Astrocyte (in vitro differentiated cells and primary cell): ENCODE measurements at regions not wholly inside any gene's neighbourhood (a gene's known extent, or its start where the extent isn't known, plus 50 kb on each side); places are given as distances from the start of the nearest gene placed in this dataset.

Source experiments
- DNase-seq: peaks from one replicate; pipeline ENCODE4 v3.0.0-alpha.2; 2010; ENCODE audit warnings: low read depth
- FAIRE-seq: peaks from 2 replicates; lab custom pipeline; 2011; peaks lifted over from hg19 to GRCh38; lab: Jason Lieb, UNC
- H2AFZ ChIP-seq: 2 replicates; pipeline ENCODE4 v1.6.0; 2012; ENCODE audit warnings: low read depth, low read length, inconsistent platforms
- H3K27ac ChIP-seq: 2 replicates; pipeline ENCODE4 v1.5.1; 2011; ENCODE audit warnings: low read depth, low read length, inconsistent platforms
- H3K27me3 ChIP-seq: 2 replicates; pipeline ENCODE4 v1.6.0; 2011; ENCODE audit warnings: low read length, inconsistent platforms; ENCODE audit not compliant: insufficient read depth
- H3K36me3 ChIP-seq: 2 replicates; pipeline ENCODE4 v1.5.1; 2011; ENCODE audit warnings: low read length, inconsistent platforms; ENCODE audit not compliant: insufficient read depth
- H3K4me1 ChIP-seq: 2 replicates; pipeline ENCODE4 v1.5.1; 2011; ENCODE audit warnings: low read length, inconsistent platforms; ENCODE audit not compliant: insufficient read depth
- H3K4me2 ChIP-seq: 2 replicates; pipeline ENCODE4 v1.6.0; 2012; ENCODE audit warnings: low read length, inconsistent platforms
- H3K4me3 ChIP-seq: 2 replicates; pipeline ENCODE4 v1.5.1; 2011; ENCODE audit warnings: low read depth, mild to moderate bottlenecking, low read length, inconsistent platforms; ENCODE audit not compliant: insufficient read depth
- H3K79me2 ChIP-seq: 2 replicates; pipeline ENCODE4 v1.6.0; 2012; ENCODE audit warnings: mild to moderate bottlenecking, low read length, inconsistent platforms; ENCODE audit not compliant: insufficient read depth
- H3K9ac ChIP-seq: 2 replicates; pipeline ENCODE4 v1.6.0; 2012; ENCODE audit warnings: mild to moderate bottlenecking, low read length, inconsistent platforms
- H3K9me3 ChIP-seq: 2 replicates; pipeline ENCODE4 v1.5.1; 2012; ENCODE audit warnings: low read depth, mild to moderate bottlenecking, low read length, inconsistent platforms; ENCODE audit not compliant: insufficient read depth
- H4K20me1 ChIP-seq: 2 replicates; pipeline ENCODE4 v1.6.0; 2012; ENCODE audit warnings: low read length, inconsistent platforms; ENCODE audit not compliant: insufficient read depth
- H3K27ac Mint-ChIP-seq: one replicate; pipeline ENCODE4 v1.8.0; 2021; ENCODE audit warnings: mild to moderate bottlenecking, mixed read lengths; ENCODE audit not compliant: unreplicated experiment
- H3K27me3 Mint-ChIP-seq: one replicate; pipeline ENCODE4 v1.8.0; 2021; ENCODE audit warnings: low read depth, mixed read lengths; ENCODE audit not compliant: unreplicated experiment
- H3K36me3 Mint-ChIP-seq: one replicate; pipeline ENCODE4 v1.8.0; 2021; ENCODE audit warnings: low read depth, mixed read lengths; ENCODE audit not compliant: unreplicated experiment
- H3K4me1 Mint-ChIP-seq: one replicate; pipeline ENCODE4 v1.8.0; 2021; ENCODE audit warnings: low read depth, mixed read lengths; ENCODE audit not compliant: unreplicated experiment
- H3K4me3 Mint-ChIP-seq: one replicate; pipeline ENCODE4 v1.8.0; 2021; ENCODE audit warnings: mild to moderate bottlenecking, moderate library complexity, mixed read lengths; ENCODE audit not compliant: unreplicated experiment
- H3K9me3 Mint-ChIP-seq: one replicate; pipeline ENCODE4 v1.8.0; 2021; ENCODE audit warnings: mild to moderate bottlenecking, mixed read lengths; ENCODE audit not compliant: unreplicated experiment
- EZH2 ChIP-seq: IDR thresholded peaks from 2 replicates; pipeline ENCODE4 v1.6.1; 2012; ENCODE audit warnings: mild to moderate bottlenecking, low read length, inconsistent platforms; ENCODE audit not compliant: insufficient read depth
- TF ChIP-seq, protein P1 (sequence below): IDR thresholded peaks from 2 replicates; pipeline ENCODE4 v1.5.1; 2011; ENCODE audit warnings: low read depth, mild to moderate bottlenecking, inconsistent platforms, low read length, moderate library complexity; ENCODE audit not compliant: insufficient read depth

DNA sequence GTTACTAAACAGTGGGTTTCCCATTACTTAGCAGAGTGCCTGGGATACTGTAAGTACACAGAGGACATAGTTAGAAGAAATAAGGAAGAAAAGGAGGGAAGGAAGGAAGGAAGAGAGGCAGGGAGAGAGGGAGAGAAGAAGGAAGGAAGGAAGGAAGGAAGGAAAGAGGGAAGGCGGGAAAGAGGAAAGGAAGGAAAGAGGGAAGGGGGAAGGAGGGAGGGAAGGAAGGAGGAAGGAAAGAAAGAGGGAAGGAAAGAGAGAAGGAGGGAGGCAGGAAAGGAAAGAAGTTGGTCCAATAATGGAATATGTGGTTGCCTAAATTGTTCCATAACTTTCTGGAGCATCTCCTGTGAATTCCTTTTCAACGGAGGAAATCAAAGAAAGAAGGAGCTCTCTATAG, 1230.4 kb downstream of the AACS start:
- TF ChIP-seq, protein P1, sequence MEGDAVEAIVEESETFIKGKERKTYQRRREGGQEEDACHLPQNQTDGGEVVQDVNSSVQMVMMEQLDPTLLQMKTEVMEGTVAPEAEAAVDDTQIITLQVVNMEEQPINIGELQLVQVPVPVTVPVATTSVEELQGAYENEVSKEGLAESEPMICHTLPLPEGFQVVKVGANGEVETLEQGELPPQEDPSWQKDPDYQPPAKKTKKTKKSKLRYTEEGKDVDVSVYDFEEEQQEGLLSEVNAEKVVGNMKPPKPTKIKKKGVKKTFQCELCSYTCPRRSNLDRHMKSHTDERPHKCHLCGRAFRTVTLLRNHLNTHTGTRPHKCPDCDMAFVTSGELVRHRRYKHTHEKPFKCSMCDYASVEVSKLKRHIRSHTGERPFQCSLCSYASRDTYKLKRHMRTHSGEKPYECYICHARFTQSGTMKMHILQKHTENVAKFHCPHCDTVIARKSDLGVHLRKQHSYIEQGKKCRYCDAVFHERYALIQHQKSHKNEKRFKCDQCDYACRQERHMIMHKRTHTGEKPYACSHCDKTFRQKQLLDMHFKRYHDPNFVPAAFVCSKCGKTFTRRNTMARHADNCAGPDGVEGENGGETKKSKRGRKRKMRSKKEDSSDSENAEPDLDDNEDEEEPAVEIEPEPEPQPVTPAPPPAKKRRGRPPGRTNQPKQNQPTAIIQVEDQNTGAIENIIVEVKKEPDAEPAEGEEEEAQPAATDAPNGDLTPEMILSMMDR, result no peak
- no peak for TF ChIP-seq EZH2

DNA sequence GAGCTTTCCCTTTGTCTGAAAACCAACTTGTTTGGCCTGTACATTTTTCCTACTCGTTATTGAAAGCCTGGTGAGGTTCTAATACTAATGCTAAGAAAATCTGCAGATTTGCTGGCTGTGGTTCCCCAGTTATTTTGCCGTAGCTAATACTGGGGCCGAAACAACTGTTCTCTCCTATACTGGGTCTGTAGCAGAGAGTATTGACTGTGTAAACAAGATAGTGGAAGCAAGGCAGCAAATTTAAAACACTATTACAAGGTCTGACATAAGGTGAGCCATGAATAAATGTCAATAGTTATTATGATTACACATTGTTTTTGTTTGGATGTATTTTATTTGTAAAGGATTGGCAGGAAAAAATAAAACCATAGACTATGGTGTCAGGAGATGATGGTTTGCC, 1244.0 kb downstream of the AACS start:
- H3K4me1 ChIP-seq, result no peaks in the 10 kb centered on the region
- TF ChIP-seq EZH2, result no peak
- TF ChIP-seq, protein P1, result no peak
- no peaks in the 10 kb centered on the region for H3K27me3 ChIP-seq
- Mint-ChIP-seq H3K4me1 (no peaks in the 10 kb centered on the region), H3K27me3 (no peaks in the 10 kb centered on the region), H3K9me3 (peaks cover 7% of the 10 kb centered on the region), H3K27ac (no peak overlapping the region), H3K36me3 (no peaks in the 10 kb centered on the region), H3K4me3 (no peak overlapping the region)
- H3K79me2 ChIP-seq, result no peaks in the 10 kb centered on the region
- no peak overlapping the region for H2AFZ ChIP-seq
- no peak overlapping the region for H3K9ac ChIP-seq
- FAIRE-seq (no peak), DNase-seq (no peak)
- no peaks in the 10 kb centered on the region for H3K36me3 ChIP-seq
- no peak overlapping the region for H3K4me3 ChIP-seq
- H4K20me1 ChIP-seq, result no peaks in the 10 kb centered on the region
- H3K4me2 ChIP-seq, result no peak overlapping the region
- H3K9me3 ChIP-seq, result no peaks in the 10 kb centered on the region
- H3K27ac ChIP-seq, result no peak overlapping the region

More for the DNA sequence above, 1230.4 kb downstream of the AACS start:
- no peak overlapping the region for H3K27ac Mint-ChIP-seq
- DNase-seq (no peak), FAIRE-seq (no peak)
- H3K4me1 Mint-ChIP-seq, result no peaks in the 10 kb centered on the region
- Histone ChIP-seq H3K9ac (no peak overlapping the region), H3K4me2 (no peak overlapping the region), H3K79me2 (no peaks in the 10 kb centered on the region), H3K9me3 (no peaks in the 10 kb centered on the region), H4K20me1 (no peaks in the 10 kb centered on the region), H3K27ac (no peak overlapping the region), H3K4me3 (no peak overlapping the region), H2AFZ (no peak overlapping the region), H3K27me3 (no peaks in the 10 kb centered on the region), H3K36me3 (no peaks in the 10 kb centered on the region), H3K4me1 (no peaks in the 10 kb centered on the region)
- no peaks in the 10 kb centered on the region for H3K27me3 Mint-ChIP-seq
- H3K4me3 Mint-ChIP-seq, result no peak overlapping the region
- H3K36me3 Mint-ChIP-seq, result no peaks in the 10 kb centered on the region
- peaks cover 4% of the 10 kb centered on the region for H3K9me3 Mint-ChIP-seq

DNA sequence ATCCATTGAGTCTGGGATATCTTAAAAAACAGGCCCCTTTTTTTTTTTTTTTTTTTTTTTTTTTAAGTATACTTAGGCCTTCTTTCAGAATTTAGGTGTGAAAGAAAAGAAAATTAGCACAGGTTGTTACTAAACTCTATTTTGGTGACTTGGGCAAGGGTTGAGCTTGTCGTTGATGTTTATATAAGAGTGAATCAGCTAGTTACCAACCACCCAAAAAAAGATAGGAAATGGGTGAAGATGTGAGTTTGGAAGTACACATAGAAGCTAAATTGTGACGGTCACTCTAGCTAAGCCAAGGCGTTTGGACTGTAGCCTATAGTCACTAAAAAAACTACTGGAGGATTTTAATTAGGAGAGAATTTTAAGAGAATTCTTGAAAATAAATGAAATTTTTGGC, 1247.2 kb downstream of the AACS start:
- Histone ChIP-seq H3K36me3 (no peaks in the 10 kb centered on the region), H3K9me3 (no peaks in the 10 kb centered on the region), H4K20me1 (no peaks in the 10 kb centered on the region), H3K27ac (no peak overlapping the region), H3K9ac (no peak overlapping the region), H2AFZ (no peak overlapping the region), H3K4me1 (no peaks in the 10 kb centered on the region), H3K79me2 (no peaks in the 10 kb centered on the region), H3K27me3 (no peaks in the 10 kb centered on the region), H3K4me3 (no peak overlapping the region), H3K4me2 (no peak overlapping the region)
- no peak for TF ChIP-seq EZH2
- TF ChIP-seq, protein P1, result no peak
- Mint-ChIP-seq H3K4me1 (no peaks in the 10 kb centered on the region), H3K27me3 (no peaks in the 10 kb centered on the region), H3K36me3 (no peaks in the 10 kb centered on the region), H3K4me3 (no peak overlapping the region), H3K9me3 (peaks cover 6% of the 10 kb centered on the region), H3K27ac (no peak overlapping the region)
- DNase-seq (no peak), FAIRE-seq (no peak)
